ENCODE measurements at regions not wholly inside any gene's neighbourhood (a gene's known extent, or its start where the extent isn't known, plus 50 kb on each side); places are given as distances from the start of the nearest gene placed in this dataset.
"Not testable (repeated sequence)": the region's sequence is repeated elsewhere in the genome, so short reads cannot be mapped to it uniquely, and the experiment has no call there.

DNA sequence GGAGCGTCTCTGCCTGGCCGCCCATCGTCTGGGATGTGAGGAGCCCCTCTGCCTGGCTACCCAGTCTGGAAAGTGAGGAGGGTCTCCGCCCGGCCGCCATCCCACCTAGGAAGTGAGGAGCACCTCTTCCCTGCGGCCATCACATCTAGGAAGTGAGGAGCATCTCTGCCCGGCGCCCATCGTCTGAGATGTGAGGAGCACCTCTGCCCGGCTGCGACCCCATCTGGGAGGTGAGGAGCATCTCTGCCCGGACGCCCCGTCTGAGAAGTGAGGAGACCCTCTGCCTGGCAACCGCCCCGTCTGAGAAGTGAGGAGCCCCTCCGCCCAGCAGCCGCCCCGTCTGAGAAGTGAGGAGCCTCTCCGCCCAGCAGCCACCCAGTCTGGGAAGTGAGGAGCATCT, 84.5 kb downstream of the IDS start:
- ATAC-seq (ENCODE audit: low FRiP score): not testable (repeated sequence)

GRCh38 chrX:149398027-149398426, 107.1 kb downstream of the IDS start:
- no peak for TF ChIP-seq CTCF (IDR thresholded peaks at IDR 0.05)
- no peak for ATAC-seq (ENCODE audit: low FRiP score)

More for the DNA sequence above, 84.5 kb downstream of the IDS start:
- not testable (repeated sequence) for DNase-seq (ENCODE audit: low spot score)

GRCh38 chrX:149392921-149393320, 112.2 kb downstream of the IDS start:
- DNase-seq (ENCODE audit: low spot score) (no peak), ATAC-seq (ENCODE audit: low FRiP score) (no peak)
- no peak for TF ChIP-seq CTCF (IDR thresholded peaks at IDR 0.05)

More at GRCh38 chrX:149398027-149398426, 107.1 kb downstream of the IDS start:
- no peak for DNase-seq (ENCODE audit: low spot score)

DNA sequence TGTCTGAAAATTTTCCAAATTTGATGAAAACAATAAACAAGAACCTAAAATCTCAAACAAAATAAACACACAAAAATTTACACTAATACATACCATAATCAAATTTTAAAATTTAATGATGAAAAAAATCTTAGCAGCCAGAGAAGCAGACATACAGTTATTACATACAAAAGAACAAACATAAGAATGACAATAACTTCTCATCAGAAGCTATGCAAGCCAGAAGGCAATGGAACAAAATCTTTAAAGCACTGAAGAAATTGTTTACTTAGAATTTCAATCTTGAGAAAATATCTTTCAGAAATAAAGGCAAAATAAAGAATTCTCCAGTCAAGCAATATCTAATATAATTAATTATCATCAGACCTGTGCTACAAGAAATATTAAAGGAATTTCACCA, 121.3 kb downstream of the IDS start:
- no peak for TF ChIP-seq CTCF (IDR thresholded peaks at IDR 0.05)
- no peak for DNase-seq (ENCODE audit: low spot score)
- no peak for ATAC-seq (ENCODE audit: low FRiP score)

- ATAC-seq (ENCODE audit: low FRiP score) (no peak), DNase-seq (ENCODE audit: low spot score) (no peak)
- no peak for TF ChIP-seq CTCF (IDR thresholded peaks at IDR 0.05)
Observed at GRCh38 chrX:149374751-149375150, 130.4 kb downstream of the IDS start.

- TF ChIP-seq CTCF (IDR thresholded peaks at IDR 0.05): no peak
Observed at GRCh38 chrX:149372866-149373265, 132.2 kb downstream of the IDS start.

GRCh38 chrX:149371986-149372385, 133.1 kb downstream of the IDS start:
- TF ChIP-seq CTCF (IDR thresholded peaks at IDR 0.05): no peak
- ATAC-seq (ENCODE audit: low FRiP score): no peak

More at GRCh38 chrX:149372866-149373265, 132.2 kb downstream of the IDS start:
- ATAC-seq (ENCODE audit: low FRiP score) (no peak), DNase-seq (ENCODE audit: low spot score) (no peak)

DNA sequence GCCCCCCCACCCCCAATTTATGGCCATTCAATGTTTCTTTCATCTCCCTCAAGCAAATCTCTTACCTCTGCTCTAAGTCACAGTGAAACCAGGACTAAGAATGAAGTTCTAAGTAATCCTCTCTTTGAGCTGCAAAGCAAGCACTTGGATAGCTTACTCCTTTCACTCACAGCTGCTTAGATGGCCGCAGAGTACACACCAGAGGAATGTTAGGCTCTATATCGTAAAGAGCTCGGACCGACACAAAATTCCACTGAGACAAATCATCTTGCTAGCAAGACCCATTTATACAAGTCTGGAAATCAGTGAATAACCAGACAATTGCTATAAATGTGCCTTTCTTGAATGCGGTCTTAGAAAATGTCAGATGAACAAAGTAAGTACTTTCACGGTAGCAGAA, 135.0 kb downstream of the IDS start:
- ATAC-seq (ENCODE audit: low FRiP score): no peak
- DNase-seq (ENCODE audit: low spot score): no peak
- no peak for TF ChIP-seq CTCF (IDR thresholded peaks at IDR 0.05)

More at GRCh38 chrX:149371986-149372385, 133.1 kb downstream of the IDS start:
- DNase-seq (ENCODE audit: low spot score): no peak
